ENCODE measurements at regions not wholly inside any gene's neighbourhood (a gene's known extent, or its start where the extent isn't known, plus 50 kb on each side); places are given as distances from the start of the nearest gene placed in this dataset.
"Not testable (repeated sequence)": the region's sequence is repeated elsewhere in the genome, so short reads cannot be mapped to it uniquely, and the experiment has no call there.

DNA sequence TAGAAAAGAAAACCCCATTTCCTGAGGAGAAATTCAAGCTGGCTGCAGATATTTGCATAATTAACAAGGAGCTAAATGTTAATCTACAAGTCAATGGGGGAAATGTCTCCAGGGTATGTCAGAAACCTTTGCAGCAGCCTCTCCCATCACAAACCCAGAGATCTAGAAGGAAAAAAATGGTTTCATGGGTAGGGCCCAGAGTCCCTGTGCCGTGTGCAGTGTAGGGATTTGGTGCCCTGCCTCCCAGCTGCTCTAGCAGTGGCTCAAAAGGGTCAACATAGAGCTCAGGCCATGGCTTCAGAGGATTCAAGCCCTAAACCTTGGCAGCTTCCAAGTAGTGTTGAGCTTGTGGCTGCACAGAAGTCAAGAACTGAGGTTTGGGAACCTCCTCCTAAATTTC lies 290.2 kb upstream of the TMEFF2 start:
- DNase-seq (ENCODE audit: low spot score): no peak

DNA sequence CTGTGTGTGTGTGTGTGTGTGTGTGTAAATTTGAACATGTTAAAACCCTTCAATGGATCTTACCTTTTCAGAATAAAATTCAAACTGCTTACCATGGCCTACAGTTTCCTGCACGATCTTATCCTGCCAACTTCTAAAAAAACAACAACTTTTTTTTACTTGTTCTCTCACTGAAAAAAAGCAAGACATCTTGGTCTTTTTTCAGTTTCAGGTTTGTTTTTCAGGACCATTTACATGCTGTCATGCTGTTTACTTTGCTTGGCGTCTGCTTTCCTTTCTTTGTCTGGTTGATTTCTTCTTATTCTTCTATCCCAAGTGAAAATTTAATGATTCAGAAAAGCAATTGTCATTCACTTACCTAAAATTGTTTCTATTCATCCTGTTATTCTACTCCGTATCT lies 286.3 kb upstream of the TMEFF2 start:
- DNase-seq (ENCODE audit: low spot score): no peak

DNA sequence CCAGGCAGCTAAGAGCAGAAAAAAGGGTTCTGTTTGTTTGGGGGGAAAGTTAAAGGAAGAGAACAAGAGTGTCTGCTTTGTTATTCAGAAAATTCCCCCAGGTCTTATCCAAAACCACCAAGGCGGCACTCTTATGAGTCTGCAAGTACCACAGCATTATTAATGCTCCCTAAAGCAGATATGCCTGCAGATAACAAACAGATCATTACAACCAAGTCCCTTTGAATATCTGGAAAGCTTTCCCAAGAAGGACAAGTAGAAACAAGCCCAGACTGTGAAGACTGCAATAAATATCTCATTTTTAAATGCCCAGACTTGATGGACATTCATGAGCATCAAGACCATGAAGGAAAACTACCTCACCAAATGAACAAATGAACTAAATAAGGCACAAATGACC lies 278.6 kb upstream of the TMEFF2 start:
- DNase-seq (ENCODE audit: low spot score): no peak

DNA sequence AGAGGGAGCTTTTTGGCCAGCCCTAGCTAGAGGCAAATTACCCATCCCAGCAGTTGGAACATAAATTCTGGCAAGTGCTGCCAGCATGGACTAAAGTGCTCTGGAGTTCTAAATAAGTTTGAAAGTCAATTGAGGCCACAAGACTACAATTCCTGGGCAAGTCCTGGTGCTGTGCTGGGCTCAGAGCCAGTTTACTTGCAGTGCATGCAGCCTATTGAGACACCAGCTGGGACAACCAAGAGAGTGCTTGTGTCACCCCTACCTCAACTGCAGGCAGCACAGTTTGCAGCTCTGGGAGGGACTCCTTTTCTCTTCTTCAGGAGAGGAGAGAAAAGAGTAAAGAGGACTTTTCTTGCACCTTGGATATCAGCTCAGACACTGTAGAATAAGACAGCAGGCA lies 277.2 kb upstream of the TMEFF2 start:
- no peak for DNase-seq (ENCODE audit: low spot score)

DNA sequence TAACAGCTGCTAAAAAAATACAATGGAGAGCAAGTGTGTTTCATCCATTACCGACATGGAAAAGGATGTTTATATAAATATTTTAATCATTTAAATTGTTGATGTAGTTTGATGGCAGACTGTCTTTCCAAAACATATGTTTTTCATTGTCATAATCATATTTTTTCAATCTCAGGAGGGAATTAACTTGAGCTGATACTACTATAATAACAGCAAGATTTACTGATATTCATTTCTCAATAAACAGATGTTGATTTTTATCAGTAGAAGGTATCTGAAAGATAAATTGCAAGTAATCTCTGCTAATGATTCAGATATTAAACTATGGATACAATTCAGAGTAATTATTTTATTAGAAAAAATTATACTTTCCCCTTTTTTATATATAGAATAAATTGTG lies 274.9 kb upstream of the TMEFF2 start:
- DNase-seq (ENCODE audit: low spot score): no peak

DNA sequence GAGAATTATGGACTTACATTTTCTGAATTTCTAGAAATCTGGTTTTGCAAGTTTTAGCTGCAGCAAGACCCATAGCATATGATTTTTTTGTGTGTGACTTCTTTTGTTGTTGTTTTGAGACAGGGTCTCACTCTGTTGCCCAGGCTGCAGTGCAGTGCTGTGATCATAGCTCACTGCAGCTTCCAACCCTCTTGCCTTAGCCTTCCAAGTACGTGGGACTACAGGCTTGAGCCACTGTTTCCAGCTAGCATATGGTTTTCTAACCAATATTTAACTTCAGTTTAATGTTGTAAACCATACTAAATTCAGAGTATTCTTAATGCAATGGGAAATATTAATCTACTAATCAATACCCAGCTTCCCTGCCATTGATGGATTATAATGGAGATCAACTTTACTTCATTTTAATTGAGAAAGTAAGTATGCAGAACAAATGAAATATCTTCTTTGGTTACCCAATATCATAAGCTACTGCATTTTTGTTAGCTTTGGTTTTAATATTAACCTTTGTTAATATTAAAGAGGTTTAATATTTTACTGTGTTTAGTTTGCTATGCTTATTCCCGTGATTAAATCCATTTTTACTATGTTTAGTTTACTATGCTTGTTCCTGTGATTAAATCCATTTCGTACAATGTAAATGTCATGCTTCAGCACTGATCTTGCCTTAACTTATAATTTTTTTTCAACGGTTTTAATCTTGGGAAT lies 273.4 kb upstream of the TMEFF2 start:
- no peak for DNase-seq (ENCODE audit: low spot score)

DNA sequence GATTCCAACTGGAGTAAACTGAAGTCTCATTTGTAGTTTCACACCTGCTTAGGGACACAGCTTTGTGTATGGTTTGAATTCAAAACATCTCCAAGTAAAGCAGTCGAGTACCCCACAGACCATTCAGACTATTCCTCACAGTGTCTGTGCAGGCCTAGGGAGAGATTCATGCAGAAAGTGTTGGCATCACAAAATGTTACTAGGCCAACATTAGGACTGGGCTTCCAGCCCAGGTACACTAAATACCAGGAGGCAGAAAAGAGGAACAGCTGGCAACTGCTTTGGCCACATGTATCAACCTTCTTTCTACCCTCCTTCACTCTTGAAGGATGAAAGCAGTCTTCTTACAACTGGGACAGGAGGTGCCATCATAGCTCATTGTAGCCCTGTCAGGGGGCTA lies 270.4 kb upstream of the TMEFF2 start:
- no peak for DNase-seq (ENCODE audit: low spot score)

DNA sequence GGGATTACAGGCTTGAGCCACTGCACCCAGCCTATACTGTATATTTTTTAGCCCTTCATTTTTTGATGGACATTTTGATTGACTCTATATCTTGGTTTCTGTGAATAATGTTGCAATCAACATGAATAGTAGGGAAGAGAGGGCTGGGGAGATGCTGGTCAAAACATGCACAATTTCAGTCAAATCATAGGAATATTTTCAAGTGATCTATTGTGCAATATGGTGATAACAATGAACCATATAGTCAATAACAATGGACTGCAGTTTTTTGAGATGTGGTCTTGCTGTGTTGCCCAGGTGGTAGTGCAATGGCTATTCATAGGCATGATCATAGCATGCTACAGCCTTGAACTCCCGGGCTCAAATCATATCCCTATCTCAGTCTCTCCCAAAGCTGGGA lies 264.7 kb upstream of the TMEFF2 start:
- no peak for DNase-seq (ENCODE audit: low spot score)

DNA sequence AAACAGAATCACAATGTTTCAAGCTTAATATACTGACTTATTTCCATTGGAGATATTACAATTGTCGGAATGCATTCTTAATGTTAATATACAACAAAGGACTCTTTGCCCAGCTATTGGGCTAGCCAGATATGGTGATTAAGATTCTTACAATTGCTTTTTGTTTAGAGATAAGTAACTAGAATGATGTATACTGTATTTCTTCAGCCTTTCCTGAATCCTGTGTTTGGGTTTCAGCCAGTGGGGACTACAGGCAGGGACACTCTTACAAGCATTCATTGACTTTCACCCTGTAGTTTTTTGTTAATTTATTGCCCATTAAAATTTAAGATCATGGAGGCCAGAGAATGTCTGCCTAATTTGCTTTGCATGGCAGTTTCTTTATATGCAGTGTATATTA lies 254.1 kb upstream of the TMEFF2 start:
- no peak for DNase-seq (ENCODE audit: low spot score)

DNA sequence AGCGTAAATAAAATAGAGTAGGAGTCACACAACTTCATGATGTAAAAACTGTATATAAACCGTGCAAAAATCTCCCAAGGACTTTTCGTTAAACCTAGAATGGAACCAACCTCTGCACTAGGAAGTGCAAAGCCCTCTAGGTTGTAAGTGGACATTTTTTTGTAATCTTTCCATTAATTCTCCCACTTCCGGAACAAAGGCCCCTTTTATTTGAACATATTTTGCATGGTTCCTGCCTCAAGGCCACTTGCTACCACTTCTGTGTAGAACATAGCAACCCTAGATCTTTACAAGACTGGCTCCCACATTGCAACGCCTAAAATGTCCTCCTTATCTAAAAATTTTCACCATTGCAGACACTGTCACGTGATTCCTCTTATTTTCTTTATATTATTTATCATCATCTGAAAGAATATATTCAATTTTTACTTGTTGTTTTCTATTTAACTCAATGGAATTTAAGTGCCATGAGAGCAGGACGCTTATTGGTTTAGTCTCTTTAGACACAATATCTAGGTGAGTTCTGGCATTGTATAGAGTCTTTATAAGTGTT lies 249.6 kb upstream of the TMEFF2 start:
- DNase-seq (ENCODE audit: low spot score): no peak

DNA sequence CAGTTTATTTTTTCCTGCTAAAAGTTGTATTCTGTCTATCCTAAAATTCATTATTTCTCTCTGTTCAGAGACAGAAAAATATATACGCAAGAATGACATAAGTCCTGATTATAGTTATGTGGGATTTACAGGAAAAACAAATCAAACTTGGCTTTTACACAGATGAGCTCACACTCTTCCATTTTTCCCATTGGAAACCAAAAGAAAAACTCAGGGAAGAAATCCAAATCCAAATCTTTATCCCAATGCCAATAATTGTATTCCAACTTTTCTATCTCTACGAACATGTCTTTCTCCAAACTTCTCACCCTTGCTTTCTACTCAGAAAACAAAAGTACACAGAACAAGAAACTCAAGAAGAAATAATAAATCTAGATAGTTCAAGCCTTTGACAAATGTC lies 249.1 kb upstream of the TMEFF2 start:
- DNase-seq (ENCODE audit: low spot score): no peak

DNA sequence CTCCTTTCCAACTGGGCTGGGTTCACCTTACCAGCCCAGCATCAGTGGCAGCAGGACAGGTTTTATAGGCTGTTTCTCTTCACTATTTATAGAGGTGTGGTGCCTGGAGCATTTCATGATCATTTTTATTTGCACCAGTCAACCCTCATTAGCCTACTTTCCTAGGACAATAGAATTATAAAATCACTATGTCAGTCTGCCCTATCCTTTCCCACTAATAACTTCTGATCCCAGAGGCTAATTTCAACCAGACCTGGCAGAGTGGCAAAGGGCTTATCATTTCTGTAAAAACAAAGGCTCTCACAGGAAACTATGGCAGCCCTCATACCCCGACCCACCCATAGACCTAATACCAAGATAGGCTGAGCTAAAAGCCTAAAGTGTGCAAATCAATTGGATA lies 243.5 kb upstream of the TMEFF2 start:
- no peak for DNase-seq (ENCODE audit: low spot score)

DNA sequence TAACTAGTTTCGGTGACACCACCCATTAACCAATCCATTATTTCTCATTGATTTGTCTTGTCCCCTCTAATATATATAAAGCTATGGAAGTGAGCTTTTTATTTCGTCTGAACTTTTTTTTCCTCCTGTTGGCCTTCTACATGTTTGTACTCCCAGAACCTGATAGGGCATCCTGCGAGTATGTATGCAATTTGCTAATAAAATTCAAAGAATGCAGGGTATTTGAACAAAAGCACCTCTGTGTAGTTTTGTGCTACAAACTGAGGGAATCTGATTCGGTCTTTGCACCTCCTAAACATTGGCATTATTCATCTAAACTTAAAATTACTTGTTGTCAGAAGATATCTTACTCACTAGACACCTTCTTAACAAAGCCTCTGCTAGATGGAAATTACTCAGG lies 242.9 kb upstream of the TMEFF2 start:
- no peak for DNase-seq (ENCODE audit: low spot score)

DNA sequence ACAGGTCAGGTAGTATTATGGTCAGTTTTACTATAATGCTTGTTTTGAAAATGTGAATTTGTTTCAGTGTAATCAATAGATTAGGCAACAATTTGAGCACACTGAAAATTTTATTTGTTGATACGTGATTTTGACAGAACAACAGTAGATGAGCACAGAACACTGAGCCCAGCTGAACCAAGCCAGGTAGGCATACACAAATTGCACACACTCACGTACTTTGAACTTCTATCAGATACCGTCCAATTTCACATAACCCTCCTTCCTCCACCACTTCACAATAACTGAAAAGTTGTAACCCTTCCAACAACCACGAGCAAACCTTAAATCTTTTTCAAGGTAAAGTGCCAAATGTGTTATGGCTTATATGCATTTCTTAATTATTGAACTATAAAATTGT lies 229.5 kb upstream of the TMEFF2 start:
- no peak for DNase-seq (ENCODE audit: low spot score)

DNA sequence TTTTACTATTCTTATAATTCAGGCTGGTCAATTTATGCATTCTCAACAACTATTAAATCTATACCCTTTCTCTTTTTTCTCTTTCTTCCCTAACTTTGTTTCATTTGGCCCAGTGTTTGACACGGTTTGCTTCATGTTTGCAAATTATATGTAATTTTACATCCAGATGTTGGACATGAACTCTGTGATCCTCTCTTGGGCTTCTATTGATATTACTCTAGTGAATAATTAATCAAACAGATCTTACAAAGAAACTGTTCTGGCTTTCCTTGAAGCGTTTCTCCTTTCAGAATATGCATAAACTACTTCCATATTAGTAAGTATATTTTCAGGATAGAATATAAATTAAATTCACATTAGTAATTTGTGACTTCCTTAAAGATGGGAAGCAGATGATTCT lies 225.1 kb upstream of the TMEFF2 start:
- DNase-seq (ENCODE audit: low spot score): no peak

DNA sequence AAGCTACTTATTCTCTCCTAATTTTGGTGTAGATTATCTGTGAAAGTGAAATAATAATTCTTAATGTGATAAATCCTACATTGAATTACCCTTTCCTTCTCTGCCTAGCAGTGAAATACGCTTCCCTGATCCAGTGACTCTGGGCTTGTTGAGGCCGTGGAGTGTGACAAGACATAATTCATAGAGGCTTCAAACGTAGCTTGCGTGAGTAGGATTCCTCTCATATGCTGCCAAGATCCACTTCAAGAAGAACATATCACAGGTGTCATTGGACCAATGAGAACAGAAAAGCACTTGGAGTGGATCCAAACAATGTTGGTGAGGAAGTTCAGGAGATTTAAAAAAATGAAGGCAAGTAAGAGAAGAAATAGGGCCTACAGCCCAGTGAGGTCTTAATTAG lies 221.3 kb upstream of the TMEFF2 start:
- no peak for DNase-seq (ENCODE audit: low spot score)

DNA sequence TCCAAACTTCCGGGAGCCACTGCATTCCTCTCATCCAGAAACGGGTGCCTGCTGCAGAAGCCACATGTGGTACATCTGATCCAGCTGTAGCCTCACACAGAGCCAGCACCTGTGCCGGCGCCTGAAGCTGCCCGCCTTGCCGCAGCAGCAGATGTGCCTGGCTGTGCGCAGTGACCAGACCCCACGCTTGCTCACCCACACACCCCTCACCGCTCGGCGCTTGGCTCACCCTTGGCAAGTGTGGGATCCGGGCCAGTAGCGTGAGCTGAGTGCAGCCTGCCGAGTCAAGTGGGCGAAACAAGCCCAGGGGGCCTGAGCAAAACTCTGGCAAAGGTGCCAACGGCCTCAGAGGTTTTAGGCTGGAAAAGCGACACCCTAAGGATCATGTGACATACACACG lies 220.1 kb upstream of the TMEFF2 start:
- DNase-seq (ENCODE audit: low spot score): no peak

DNA sequence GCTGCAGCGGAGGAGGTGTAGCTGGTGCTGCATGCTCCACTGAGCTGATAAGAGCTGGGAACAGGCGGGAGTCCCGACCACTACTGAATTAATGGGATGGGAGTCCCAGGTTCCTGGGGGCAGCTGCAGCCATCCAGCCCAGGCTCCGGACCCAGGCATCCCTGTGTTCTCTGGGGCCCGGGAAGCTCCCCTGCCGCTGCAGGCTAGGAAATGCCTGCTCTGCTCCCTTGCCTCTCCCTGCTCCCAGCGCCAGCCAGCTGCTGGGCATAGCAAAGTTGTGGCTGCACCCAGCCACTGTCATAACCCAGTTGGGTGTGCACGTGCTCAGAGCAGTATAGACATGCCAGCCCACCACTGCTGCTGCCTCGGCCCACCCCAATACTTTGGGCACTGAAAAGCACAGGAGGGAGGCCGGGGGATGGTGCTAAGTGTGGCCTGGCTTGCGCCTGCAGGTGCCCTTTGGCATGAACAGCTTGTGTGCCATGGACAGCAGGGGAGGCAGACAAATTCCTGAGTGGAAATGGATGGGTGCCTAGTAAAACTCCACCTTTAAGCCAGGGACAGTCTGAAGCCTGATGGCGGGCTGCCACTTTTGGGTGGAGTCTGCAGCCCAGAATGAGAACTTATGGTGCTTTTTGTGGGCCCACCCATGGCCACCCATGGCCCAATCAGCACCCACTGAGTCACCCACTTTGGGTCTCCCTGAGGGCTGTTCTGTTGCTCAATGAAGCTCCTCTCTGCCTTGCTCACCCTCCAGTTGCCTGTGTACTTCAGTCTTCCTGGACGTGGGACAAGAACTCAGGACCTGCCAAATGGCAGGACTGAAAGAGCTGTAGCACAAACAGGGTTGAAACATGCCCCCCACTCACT lies 219.3 kb upstream of the TMEFF2 start:
- DNase-seq (ENCODE audit: low spot score): no peak

DNA sequence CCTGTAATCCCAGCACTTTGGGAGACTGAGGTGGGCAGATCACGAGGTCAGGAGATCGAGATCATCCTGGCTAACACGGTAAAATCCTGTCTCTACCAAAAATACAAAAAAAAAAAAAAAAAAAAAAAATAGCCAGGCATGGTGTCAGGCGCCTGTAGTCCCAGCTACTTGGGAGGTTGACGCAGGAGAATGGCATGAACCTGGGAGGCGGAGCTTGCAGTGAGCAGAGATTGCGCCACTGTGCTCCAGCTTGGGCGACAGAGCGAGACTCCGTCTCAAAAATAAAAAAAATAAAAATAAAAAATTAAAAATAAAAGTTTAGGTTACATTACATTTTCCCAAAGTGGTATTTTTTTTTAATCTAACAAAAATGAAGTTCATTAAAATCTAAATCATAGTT lies 218.1 kb upstream of the TMEFF2 start:
- not testable (repeated sequence) for DNase-seq (ENCODE audit: low spot score)

DNA sequence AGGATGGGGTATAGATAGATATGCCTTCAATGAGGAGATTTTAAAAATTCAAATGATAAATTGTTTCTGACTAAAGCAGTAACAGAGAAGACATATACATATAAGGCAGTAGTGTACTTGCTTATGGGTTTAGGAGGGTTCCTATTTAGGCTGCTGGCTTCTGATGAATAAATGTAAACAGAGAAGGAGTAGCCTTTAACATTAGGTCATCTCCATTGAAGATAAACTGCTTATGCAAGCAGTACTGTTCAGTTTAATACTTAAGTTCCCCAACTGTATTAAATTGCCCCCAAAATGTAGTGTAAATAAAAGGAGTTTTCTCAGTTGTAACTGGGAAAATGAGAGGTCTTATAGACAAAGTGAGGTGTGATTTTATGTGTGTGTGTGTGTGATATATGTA lies 217.7 kb upstream of the TMEFF2 start:
- no peak for DNase-seq (ENCODE audit: low spot score)

DNA sequence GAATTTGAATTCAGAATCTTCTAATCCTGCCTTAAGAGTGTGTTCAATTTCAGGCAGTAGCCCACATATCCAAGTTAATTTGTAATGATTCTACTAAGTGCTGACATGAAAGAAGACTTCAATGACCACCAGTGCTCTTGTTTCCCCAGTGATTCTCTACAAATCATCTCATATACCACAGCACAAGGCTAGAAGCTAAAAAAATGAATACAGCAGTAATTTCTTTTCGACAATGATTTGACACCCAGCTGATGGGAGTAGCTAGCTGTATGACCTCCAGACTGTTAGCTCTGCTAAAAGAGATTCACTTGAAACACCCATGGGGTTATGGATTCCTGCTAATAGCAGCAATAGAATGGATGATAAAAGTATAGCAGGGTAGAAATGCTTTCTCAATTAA lies 217.0 kb upstream of the TMEFF2 start:
- no peak for DNase-seq (ENCODE audit: low spot score)

DNA sequence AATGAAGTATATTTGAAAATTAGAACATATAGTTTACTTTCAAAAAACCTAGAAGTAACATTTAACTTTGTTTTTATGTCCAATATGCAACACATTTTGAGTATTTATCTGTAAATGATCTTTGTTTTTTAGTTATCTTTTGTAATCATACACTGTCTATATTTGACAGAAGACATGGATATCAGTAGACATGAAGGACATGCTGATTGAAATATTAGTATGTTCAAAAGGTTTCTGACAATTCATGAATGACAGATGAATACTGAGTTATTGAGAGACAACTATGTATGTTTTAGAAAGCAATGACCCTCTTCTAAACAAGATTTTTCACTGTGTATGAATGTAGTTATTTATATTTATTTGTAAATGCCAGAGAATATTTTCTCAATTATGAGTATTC lies 215.6 kb upstream of the TMEFF2 start:
- no peak for DNase-seq (ENCODE audit: low spot score)

DNA sequence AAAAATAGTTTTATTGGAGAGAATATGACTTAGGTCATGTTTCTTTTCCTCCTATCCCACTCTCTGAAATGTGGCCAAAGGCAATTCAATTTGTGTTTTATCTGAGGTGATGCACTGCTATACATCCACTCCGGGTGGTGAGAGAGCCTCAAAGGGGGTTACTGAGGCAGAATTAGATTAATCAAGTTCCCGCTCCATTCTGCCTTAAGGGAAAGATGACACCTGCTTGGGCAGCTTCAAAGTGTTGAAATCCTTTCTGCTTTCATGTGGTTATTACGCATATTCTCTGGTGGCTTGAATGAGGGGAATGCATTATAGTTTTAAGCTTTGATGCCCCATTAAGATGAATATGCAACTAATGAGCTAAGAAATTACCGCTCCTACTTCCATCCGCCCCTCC lies 213.0 kb upstream of the TMEFF2 start:
- DNase-seq (ENCODE audit: low spot score): no peak
